ENCODE measurements at regions not wholly inside any gene's neighbourhood (a gene's known extent, or its start where the extent isn't known, plus 50 kb on each side); places are given as distances from the start of the nearest gene placed in this dataset.

GRCh38 chr7:112969946-112970345 lies 116.7 kb downstream of the GPR85 start:
- Histone ChIP-seq H3K9me3 (no peaks in the 10 kb centered on the region), H3K4me1 (no peaks in the 10 kb centered on the region), H3K36me3 (no peaks in the 10 kb centered on the region), H3K27me3 (no peaks in the 10 kb centered on the region), H3K27ac (no peak overlapping the region), H3K4me3 (no peak overlapping the region)
- no peak for DNase-seq
- TF ChIP-seq POLR2A (IDR thresholded peaks at IDR 0.05) = no peak
- TF ChIP-seq POLR2AphosphoS5 (IDR thresholded peaks at IDR 0.05) = no peak
- no peak for TF ChIP-seq CTCF (IDR thresholded peaks at IDR 0.05)
- no peak for TF ChIP-seq EP300 (IDR thresholded peaks at IDR 0.05)
- 63 to 75% (median 71%) methylated on average over 1 of the region's 1 CpG for WGBS, 5 donors
- intact Hi-C loops (cut with DNase I; ENCODE audit: low total_unique reads) = no loop called here

- DNase-seq = no peak
- Histone ChIP-seq H3K4me3 (no peak overlapping the region), H3K4me1 (no peaks in the 10 kb centered on the region), H3K9me3 (no peaks in the 10 kb centered on the region), H3K27me3 (no peaks in the 10 kb centered on the region), H3K36me3 (no peaks in the 10 kb centered on the region), H3K27ac (no peak overlapping the region)
- intact Hi-C loops (cut with DNase I; ENCODE audit: low total_unique reads) = no loop called here
- TF ChIP-seq POLR2A (IDR thresholded peaks at IDR 0.05) (no peak), POLR2AphosphoS5 (IDR thresholded peaks at IDR 0.05) (no peak), CTCF (IDR thresholded peaks at IDR 0.05) (no peak), EP300 (IDR thresholded peaks at IDR 0.05) (no peak)
- WGBS, 5 donors = 38 to 44% (median 38%) methylated on average over 1 of the region's 1 CpG
These were observed 121.1 kb downstream of the GPR85 start for GRCh38 chr7:112965506-112965905.

GRCh38 chr7:112963634-112964033 lies 123.0 kb downstream of the GPR85 start:
- intact Hi-C loops (cut with DNase I; ENCODE audit: low total_unique reads) = no loop called here
- Histone ChIP-seq H3K27ac (no peak overlapping the region), H3K36me3 (no peaks in the 10 kb centered on the region), H3K4me1 (no peaks in the 10 kb centered on the region), H3K4me3 (no peak overlapping the region), H3K9me3 (no peaks in the 10 kb centered on the region), H3K27me3 (no peaks in the 10 kb centered on the region)
- TF ChIP-seq EP300 (IDR thresholded peaks at IDR 0.05) = no peak
- no peak for TF ChIP-seq POLR2AphosphoS5 (IDR thresholded peaks at IDR 0.05)
- no peak for TF ChIP-seq CTCF (IDR thresholded peaks at IDR 0.05)
- TF ChIP-seq POLR2A (IDR thresholded peaks at IDR 0.05) = no peak
- WGBS, 5 donors = 31 to 90% (median 81%) methylated on average over 1 of the region's 1 CpG
- no peak for DNase-seq

GRCh38 chr7:112962815-112963214 lies 123.8 kb downstream of the GPR85 start:
- Histone ChIP-seq H3K9me3 (no peaks in the 10 kb centered on the region), H3K27ac (no peak overlapping the region), H3K36me3 (no peaks in the 10 kb centered on the region), H3K4me3 (no peak overlapping the region), H3K27me3 (no peaks in the 10 kb centered on the region), H3K4me1 (no peaks in the 10 kb centered on the region)
- WGBS, 5 donors = 57 to 68% (median 60%) methylated on average over 3 of the region's 3 CpGs
- intact Hi-C loops (cut with DNase I; ENCODE audit: low total_unique reads) = no loop called here
- no peak for DNase-seq
- TF ChIP-seq POLR2AphosphoS5 (IDR thresholded peaks at IDR 0.05) = no peak
- TF ChIP-seq CTCF (IDR thresholded peaks at IDR 0.05) = no peak
- no peak for TF ChIP-seq POLR2A (IDR thresholded peaks at IDR 0.05)
- TF ChIP-seq EP300 (IDR thresholded peaks at IDR 0.05) = no peak

All from stomach (tissue), 8 donors.